Esophagus squamous epithelium (tissue), 4 donors: ENCODE measurements at regions not wholly inside any gene's neighbourhood (a gene's known extent, or its start where the extent isn't known, plus 50 kb on each side); places are given as distances from the start of the nearest gene placed in this dataset.

Experiments used
- CTCF ChIP-seq, 6 experiments: fragments of 450-650 bp in 4 of 6; fragments of 200-600 bp in 2 of 6; sonication (generic) in 2 of 6; IDR thresholded peaks; one replicate each; pipeline ENCODE4 v1.5.1; 2016 to 2019; ENCODE audit warnings: antibody characterized with exemption in 6 of 6, mild to moderate bottlenecking in 4 of 6, moderate library complexity in 4 of 6
- POLR2A ChIP-seq, 4 donors: fragments of 450-650 bp; IDR thresholded peaks; one replicate each; pipeline ENCODE4 v1.6.1; 2017; ENCODE audit warnings: antibody characterized with exemption in 4 of 4, mild to moderate bottlenecking in 4 of 4, moderate library complexity in 3 of 4

GRCh38 chr5:85388770-85389169 is 1004.1 kb upstream of the EDIL3 start:
- TF ChIP-seq CTCF (IDR thresholded peaks at IDR 0.05) (no peak), POLR2A (IDR thresholded peaks at IDR 0.05) (no peak)
